Smooth muscle cell (in vitro differentiated cells): ENCODE measurements at regions not wholly inside any gene's neighbourhood (a gene's known extent, or its start where the extent isn't known, plus 50 kb on each side); places are given as distances from the start of the nearest gene placed in this dataset.

Experiments used
- DNase-seq: peaks from one replicate; lab custom pipeline; 2025; ENCODE audit not compliant: unreplicated experiment; lab: John Stamatoyannopoulos, UW
- H2AFZ ChIP-seq: fragments of 200-600 bp; sonication (generic); 2 replicates; pipeline ENCODE4 v1.6.0; 2016; ENCODE audit warnings: antibody characterized with exemption, low read depth, mild to moderate bottlenecking
- H3F3A ChIP-seq: fragments of 200-600 bp; sonication (generic); 2 replicates; pipeline ENCODE4 v1.6.0; 2017; ENCODE audit warnings: antibody characterized with exemption, low read depth
- H3K27ac ChIP-seq: fragments of 200-600 bp; sonication (generic); 2 replicates; pipeline ENCODE4 v1.5.1; 2016; ENCODE audit warnings: low read depth, mild to moderate bottlenecking
- H3K27me3 ChIP-seq: fragments of 200-600 bp; sonication (generic); 2 replicates; pipeline ENCODE4 v1.6.1; 2016; ENCODE audit warnings: low read depth, mild to moderate bottlenecking
- H3K36me3 ChIP-seq: fragments of 200-600 bp; sonication (generic); 2 replicates; pipeline ENCODE4 v1.5.1; 2016; ENCODE audit warnings: low read depth
- H3K4me1 ChIP-seq: fragments of 200-600 bp; sonication (generic); 2 replicates; pipeline ENCODE4 v1.5.1; 2016; ENCODE audit warnings: low read depth
- H3K4me2 ChIP-seq: fragments of 200-600 bp; sonication (generic); 2 replicates; pipeline ENCODE4 v1.6.0; 2016; ENCODE audit warnings: mild to moderate bottlenecking
- H3K4me3 ChIP-seq: fragments of 200-600 bp; sonication (generic); 2 replicates; pipeline ENCODE4 v1.5.1; 2016; ENCODE audit warnings: mild to moderate bottlenecking
- H3K79me2 ChIP-seq: fragments of 200-600 bp; sonication (generic); 2 replicates; pipeline ENCODE4 v1.6.0; 2016; ENCODE audit warnings: low read depth, mild to moderate bottlenecking
- H3K9ac ChIP-seq: fragments of 200-600 bp; sonication (generic); 2 replicates; pipeline ENCODE4 v1.6.0; 2016; ENCODE audit warnings: low read depth
- H3K9me3 ChIP-seq: fragments of 200-600 bp; sonication (generic); replicated peaks from 2 replicates; pipeline ENCODE4 v1.5.1; 2016; ENCODE audit warnings: low read depth
- H4K20me1 ChIP-seq: fragments of 200-600 bp; sonication (generic); 2 replicates; pipeline ENCODE4 v1.6.0; 2016; ENCODE audit warnings: low read depth
- WGBS: methylation state at CpG from one replicate; pipeline ENCODE4 v1.1.7; 2016; ENCODE audit warnings: low lambda C conversion rate; 5-methylcytosine and 5-hydroxymethylcytosine counted together
- TF ChIP-seq, protein P1 (sequence below): fragments of 200-600 bp; sonication (generic); IDR thresholded peaks from 2 replicates; pipeline ENCODE4 v1.5.1; 2017; ENCODE audit warnings: borderline replicate concordance, mild to moderate bottlenecking, antibody characterized with exemption; ENCODE audit not compliant: insufficient read depth, poor library complexity, severe bottlenecking

DNA sequence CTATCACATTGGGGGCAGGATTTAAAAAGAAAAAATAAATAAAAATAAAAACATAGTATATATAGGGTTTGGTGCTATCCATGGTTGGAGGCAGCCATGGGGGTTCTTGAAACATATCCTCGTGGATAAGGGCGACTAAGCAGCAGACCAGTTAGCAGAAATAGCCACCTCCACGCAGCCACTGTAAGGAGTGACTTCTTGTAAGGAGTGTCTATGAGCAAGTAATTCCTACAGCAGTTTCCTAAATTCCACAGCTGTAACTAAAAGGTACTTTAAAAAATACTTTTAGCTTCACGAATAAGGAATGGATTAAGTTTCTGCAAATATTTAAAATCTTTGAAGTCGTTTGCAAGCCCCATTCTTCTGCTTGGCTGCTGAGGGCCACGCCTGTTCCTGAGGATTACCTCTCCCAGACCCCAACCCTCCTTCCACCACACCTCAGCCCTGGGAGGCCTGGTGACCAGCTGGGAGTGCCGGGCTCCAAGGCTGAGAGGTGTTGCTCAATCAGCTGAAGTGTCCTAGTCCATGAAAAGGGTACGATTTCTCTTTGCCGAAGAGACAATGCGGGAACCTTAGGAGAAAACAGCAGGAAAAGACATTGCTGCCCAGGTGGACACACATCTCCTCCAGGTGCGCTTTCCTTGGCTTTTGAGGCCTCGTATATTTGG, 115.3 kb downstream of the ADSS2 start:
- WGBS = 89% methylated on average over 12 of the region's 12 CpGs
- Histone ChIP-seq H3K4me1 (peaks cover 2% of the 10 kb centered on the region), H3K9me3 (no peaks in the 10 kb centered on the region), H3K79me2 (no peaks in the 10 kb centered on the region), H3K27ac (no peak overlapping the region), H3F3A (no peaks in the 10 kb centered on the region), H3K27me3 (no peaks in the 10 kb centered on the region), H3K36me3 (no peaks in the 10 kb centered on the region), H3K4me3 (no peak overlapping the region), H3K4me2 (no peak overlapping the region), H2AFZ (no peak overlapping the region), H3K9ac (no peak overlapping the region), H4K20me1 (no peaks in the 10 kb centered on the region)
- TF ChIP-seq, protein P1, sequence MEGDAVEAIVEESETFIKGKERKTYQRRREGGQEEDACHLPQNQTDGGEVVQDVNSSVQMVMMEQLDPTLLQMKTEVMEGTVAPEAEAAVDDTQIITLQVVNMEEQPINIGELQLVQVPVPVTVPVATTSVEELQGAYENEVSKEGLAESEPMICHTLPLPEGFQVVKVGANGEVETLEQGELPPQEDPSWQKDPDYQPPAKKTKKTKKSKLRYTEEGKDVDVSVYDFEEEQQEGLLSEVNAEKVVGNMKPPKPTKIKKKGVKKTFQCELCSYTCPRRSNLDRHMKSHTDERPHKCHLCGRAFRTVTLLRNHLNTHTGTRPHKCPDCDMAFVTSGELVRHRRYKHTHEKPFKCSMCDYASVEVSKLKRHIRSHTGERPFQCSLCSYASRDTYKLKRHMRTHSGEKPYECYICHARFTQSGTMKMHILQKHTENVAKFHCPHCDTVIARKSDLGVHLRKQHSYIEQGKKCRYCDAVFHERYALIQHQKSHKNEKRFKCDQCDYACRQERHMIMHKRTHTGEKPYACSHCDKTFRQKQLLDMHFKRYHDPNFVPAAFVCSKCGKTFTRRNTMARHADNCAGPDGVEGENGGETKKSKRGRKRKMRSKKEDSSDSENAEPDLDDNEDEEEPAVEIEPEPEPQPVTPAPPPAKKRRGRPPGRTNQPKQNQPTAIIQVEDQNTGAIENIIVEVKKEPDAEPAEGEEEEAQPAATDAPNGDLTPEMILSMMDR = no peak
- no peak for DNase-seq

DNA sequence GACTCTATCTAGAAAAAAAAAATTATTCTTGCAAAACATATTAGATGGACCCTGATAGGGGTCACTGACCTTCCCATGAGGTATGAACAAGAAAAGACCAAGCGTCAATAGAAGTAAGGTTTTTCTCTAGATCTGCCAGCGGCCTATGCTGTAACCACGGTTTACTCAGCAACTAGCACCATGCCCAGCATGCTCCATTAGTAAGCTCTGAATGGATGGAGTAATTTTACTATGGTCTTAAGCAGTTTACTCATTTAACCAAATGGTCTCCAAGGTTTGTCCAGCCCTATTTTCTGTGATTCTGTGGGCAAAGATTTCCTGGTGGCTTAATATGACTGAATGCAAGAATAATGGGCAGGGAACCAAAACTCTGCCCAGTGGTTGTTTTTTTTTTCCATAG, 113.9 kb downstream of the ADSS2 start:
- Histone ChIP-seq H3F3A (no peaks in the 10 kb centered on the region), H4K20me1 (no peaks in the 10 kb centered on the region), H3K9me3 (no peaks in the 10 kb centered on the region), H3K27me3 (no peaks in the 10 kb centered on the region), H3K9ac (no peak overlapping the region), H3K4me2 (no peak overlapping the region), H3K36me3 (no peaks in the 10 kb centered on the region), H3K4me1 (peaks cover 5% of the 10 kb centered on the region), H3K27ac (no peak overlapping the region), H3K4me3 (no peak overlapping the region), H2AFZ (no peak overlapping the region), H3K79me2 (no peaks in the 10 kb centered on the region)
- no peak for DNase-seq
- 95% methylated on average over 3 of the region's 3 CpGs for WGBS
- TF ChIP-seq, protein P1 = no peak

DNA sequence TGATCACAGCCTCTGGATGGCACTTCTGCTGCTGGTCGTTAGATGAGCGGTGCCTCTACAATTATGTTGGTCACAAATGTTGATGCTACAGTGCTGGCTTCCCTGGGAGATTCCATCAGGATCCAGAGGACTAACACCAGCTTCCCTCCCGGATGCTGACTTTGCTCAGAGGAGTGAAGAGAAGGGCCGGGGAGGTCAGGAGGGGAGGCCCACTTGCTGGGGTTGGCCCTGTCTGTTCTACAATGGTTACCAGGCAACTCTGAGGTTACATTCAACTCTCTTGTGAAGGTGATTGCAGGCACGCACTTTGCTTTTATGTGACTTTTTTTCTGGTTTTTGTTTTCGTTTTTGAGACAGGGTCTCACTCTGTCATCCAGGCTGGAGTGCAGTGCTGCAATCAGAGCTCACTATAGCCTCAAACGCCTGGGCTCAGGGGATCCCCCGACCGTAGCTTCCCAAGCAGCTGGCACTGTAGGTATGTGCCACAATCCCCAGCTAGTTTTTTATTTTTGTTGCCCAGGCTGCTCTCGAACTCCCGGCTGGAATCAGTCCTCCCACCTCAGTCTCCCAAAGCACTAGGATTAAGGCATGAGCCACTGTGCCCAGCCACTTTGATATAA, 112.5 kb downstream of the ADSS2 start:
- WGBS = 85% methylated on average over 11 of the region's 11 CpGs
- Histone ChIP-seq H3K27me3 (no peaks in the 10 kb centered on the region), H3K9ac (no peak overlapping the region)

More for the DNA sequence above, 112.5 kb downstream of the ADSS2 start:
- H3F3A ChIP-seq = no peaks in the 10 kb centered on the region
- no peak overlapping the region for H3K27ac ChIP-seq
- no peak overlapping the region for H3K4me3 ChIP-seq
- H3K36me3 ChIP-seq = no peaks in the 10 kb centered on the region
- H3K79me2 ChIP-seq = no peaks in the 10 kb centered on the region
- TF ChIP-seq, protein P1 = no peak
- no peaks in the 10 kb centered on the region for H3K9me3 ChIP-seq
- H3K4me2 ChIP-seq = no peak overlapping the region
- DNase-seq = no peak
- H2AFZ ChIP-seq = no peak overlapping the region
- no peaks in the 10 kb centered on the region for H4K20me1 ChIP-seq
- peaks cover 5% of the 10 kb centered on the region for H3K4me1 ChIP-seq
